WTC11 (cell line): ENCODE measurements at regions not wholly inside any gene's neighbourhood (a gene's known extent, or its start where the extent isn't known, plus 50 kb on each side); places are given as distances from the start of the nearest gene placed in this dataset.
"Not testable (repeated sequence)": the region's sequence is repeated elsewhere in the genome, so short reads cannot be mapped to it uniquely, and the experiment has no call there.

Experiments used
- ATAC-seq: fragments of 200-7000 bp; cut with Tn5 transposase; 2 replicates; pipeline ENCODE4 v1.10.0; 2021; ENCODE audit warnings: mild to moderate bottlenecking, moderate library complexity
- CTCF ChIA-PET: fragments of 300-600 bp; sonication (Branson Sonifier 250); formaldehyde crosslinking; loops from one replicate; lab custom pipeline; 2021; ENCODE audit warnings: antibody characterized with exemption; lab: Charles Lee
- POLR2A ChIA-PET: fragments of 350-600 bp; sonication (Branson Sonifier 250); formaldehyde crosslinking; loops from one replicate; lab custom pipeline; 2021; ENCODE audit warnings: antibody characterized with exemption; lab: Charles Lee
- DNase-seq: peaks from one replicate; pipeline ENCODE4 v3.0.0; 2021; ENCODE audit warnings: low spot score
- H3K27ac Mint-ChIP-seq: 2 replicates; pipeline ENCODE4 v1.8.0; 2021; ENCODE audit warnings: mixed read lengths
- H3K27me3 Mint-ChIP-seq: 2 replicates; pipeline ENCODE4 v1.8.0; 2021; ENCODE audit warnings: low read depth, mild to moderate bottlenecking, moderate library complexity, mixed read lengths
- H3K36me3 Mint-ChIP-seq: 2 replicates; pipeline ENCODE4 v1.8.0; 2021; ENCODE audit warnings: mixed read lengths
- H3K4me1 Mint-ChIP-seq: 2 replicates; pipeline ENCODE4 v1.8.0; 2022; ENCODE audit warnings: mixed read lengths
- H3K4me3 Mint-ChIP-seq: 2 replicates; pipeline ENCODE4 v1.8.0; 2021; ENCODE audit warnings: mild to moderate bottlenecking, moderate library complexity, mixed read lengths
- H3K9me3 Mint-ChIP-seq: 2 replicates; pipeline ENCODE4 v1.8.0; 2021; ENCODE audit warnings: mixed read lengths
- CDX4 ChIP-seq: fragments of 250-450 bp; sonication (Bioruptor Pico); IDR thresholded peaks from 2 replicates; pipeline ENCODE4 v1.9.0; 2021; ENCODE audit warnings: moderate library complexity, mild to moderate bottlenecking, inconsistent platforms, borderline replicate concordance
- ELF4 ChIP-seq: sonication (generic); formaldehyde crosslinking; IDR thresholded peaks from 2 replicates; pipeline ENCODE4 v1.8.1; 2022; ENCODE audit warnings: low read depth, mild to moderate bottlenecking, moderate library complexity, missing genetic modification reagents
- EMX1 ChIP-seq: fragments of 250-450 bp; sonication (Bioruptor Pico); IDR thresholded peaks from 2 replicates; pipeline ENCODE4 v1.8.0; 2021; ENCODE audit warnings: mild to moderate bottlenecking
- HMGA2 ChIP-seq: fragments of 250-450 bp; sonication (Bioruptor Pico); IDR thresholded peaks from 2 replicates; pipeline ENCODE4 v1.4.0; 2021; ENCODE audit warnings: mild to moderate bottlenecking, moderate library complexity
- HMGXB4 ChIP-seq: sonication (generic); formaldehyde crosslinking; IDR thresholded peaks from 2 replicates; pipeline ENCODE4 v1.8.1; 2023; ENCODE audit warnings: mild to moderate bottlenecking, moderate library complexity, missing genetic modification reagents
- IRF1 ChIP-seq: sonication (generic); formaldehyde crosslinking; IDR thresholded peaks from 2 replicates; pipeline ENCODE4 v1.8.0; 2023; ENCODE audit warnings: missing genetic modification reagents
- JUN ChIP-seq: sonication (generic); formaldehyde crosslinking; IDR thresholded peaks from 2 replicates; pipeline ENCODE4 v1.8.0; 2023; ENCODE audit warnings: mild to moderate bottlenecking, missing genetic modification reagents
- MXD4 ChIP-seq: fragments of 250-450 bp; sonication (Bioruptor Pico); IDR thresholded peaks from 2 replicates; pipeline ENCODE4 v1.8.0; 2021; ENCODE audit warnings: mild to moderate bottlenecking, moderate library complexity, borderline replicate concordance
- NR1H2 ChIP-seq: sonication (generic); formaldehyde crosslinking; IDR thresholded peaks from 2 replicates; pipeline ENCODE4 v1.9.0; 2021; ENCODE audit warnings: mild to moderate bottlenecking, moderate library complexity, missing genetic modification reagents
- NR3C1 ChIP-seq: sonication (generic); formaldehyde crosslinking; conservative IDR thresholded peaks from 2 replicates; pipeline ENCODE4 v1.8.1; 2023; ENCODE audit warnings: low read depth, mild to moderate bottlenecking, missing genetic modification reagents
- RELA ChIP-seq: sonication (generic); formaldehyde crosslinking; IDR thresholded peaks from 2 replicates; pipeline ENCODE4 v1.8.1; 2022; ENCODE audit warnings: missing genetic modification reagents, mild to moderate bottlenecking, borderline replicate concordance
- SOX15 ChIP-seq: fragments of 250-450 bp; sonication (Bioruptor Pico); IDR thresholded peaks from 2 replicates; pipeline ENCODE4 v1.9.0; 2021; ENCODE audit warnings: mild to moderate bottlenecking
- ZNF219 ChIP-seq: sonication (generic); formaldehyde crosslinking; IDR thresholded peaks from 2 replicates; pipeline ENCODE4 v1.8.0; 2023; ENCODE audit warnings: missing genetic modification reagents, mild to moderate bottlenecking, borderline replicate concordance
- ZNF423 ChIP-seq: fragments of 250-450 bp; sonication (Bioruptor Pico); IDR thresholded peaks from 2 replicates; pipeline ENCODE4 v2.1.2; 2022; ENCODE audit warnings: mild to moderate bottlenecking, moderate library complexity
- ZNF671 ChIP-seq: fragments of 250-450 bp; sonication (Bioruptor Pico); IDR thresholded peaks from 2 replicates; pipeline ENCODE4 v1.8.0; 2021; ENCODE audit warnings: mild to moderate bottlenecking
- TF ChIP-seq, protein P1 (sequence below): sonication (generic); formaldehyde crosslinking; IDR thresholded peaks from 2 replicates; pipeline ENCODE4 v1.8.0; 2023; ENCODE audit warnings: mild to moderate bottlenecking, missing genetic modification reagents
- TF ChIP-seq, protein P2 (sequence below): sonication (generic); formaldehyde crosslinking; IDR thresholded peaks from 2 replicates; pipeline ENCODE4 v1.8.1; 2023; ENCODE audit warnings: mild to moderate bottlenecking, missing genetic modification reagents, moderate library complexity
- TF ChIP-seq, protein P3 (sequence below): sonication (generic); formaldehyde crosslinking; IDR thresholded peaks from 2 replicates; pipeline ENCODE4 v1.8.1; 2023; ENCODE audit warnings: mild to moderate bottlenecking, missing genetic modification reagents, borderline replicate concordance
- TF ChIP-seq, protein P4 (sequence below): sonication (generic); formaldehyde crosslinking; conservative IDR thresholded peaks from 2 replicates; pipeline ENCODE4 v1.8.1; 2023; ENCODE audit warnings: mild to moderate bottlenecking, low read depth, missing genetic modification reagents, moderate library complexity

DNA sequence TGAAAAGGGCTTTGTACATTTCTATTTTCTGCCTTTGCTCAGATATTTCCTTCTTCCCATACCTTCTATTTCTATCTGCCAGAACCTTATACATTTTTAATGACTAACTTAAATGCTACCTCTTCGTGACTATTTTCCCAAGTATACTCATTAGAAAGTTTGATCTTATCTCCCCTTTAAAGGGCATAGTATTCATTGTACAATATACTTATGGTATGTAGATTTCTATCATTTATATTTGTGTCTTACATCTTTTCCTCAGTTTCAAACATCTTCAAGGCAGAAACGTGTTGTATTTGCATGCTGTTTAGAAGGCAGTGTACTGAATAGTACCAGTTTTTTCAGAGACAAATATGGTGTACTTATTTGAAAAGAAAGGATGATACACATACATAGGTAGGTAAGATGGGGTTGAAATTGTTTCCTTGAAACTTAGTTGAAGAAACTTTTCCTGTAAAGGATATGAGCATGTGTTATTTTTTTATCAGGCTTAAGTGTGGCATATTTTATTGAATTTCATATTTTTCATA is 518.1 kb upstream of the NUDT12 start (continued):
- TF ChIP-seq ZNF671 (CRISPR knock-in tag) (no peak), ELF4 (CRISPR knock-in tag) (no peak), RELA (no peak), ZNF423 (CRISPR knock-in tag) (no peak), NR1H2 (CRISPR knock-in tag) (no peak), IRF1 (CRISPR knock-in tag) (no peak), ZNF219 (CRISPR knock-in tag) (no peak), SOX15 (CRISPR knock-in tag) (no peak)

- peak overlapping the region; percentile 52 for H3K4me3 Mint-ChIP-seq
- H3K36me3 Mint-ChIP-seq: peaks cover 30% of the 10 kb centered on the region
- CTCF ChIA-PET, H3K27me3 Mint-ChIP-seq, H3K27ac Mint-ChIP-seq, H3K9me3 Mint-ChIP-seq, POLR2A ChIA-PET, ATAC-seq: not testable (repeated sequence)
- peak; percentile 23 for DNase-seq
- peaks cover 26% of the 10 kb centered on the region for H3K4me1 Mint-ChIP-seq
Measured at GRCh38 chr5:104079861-104080645, 517.5 kb upstream of the NUDT12 start.

- DNase-seq (no peak), ATAC-seq (no peak)
- no peak overlapping the region for H3K4me3 Mint-ChIP-seq
- no peak overlapping the region for H3K27ac Mint-ChIP-seq
- CTCF ChIA-PET: no interaction called here
- no peaks in the 10 kb centered on the region for H3K27me3 Mint-ChIP-seq
- H3K9me3 Mint-ChIP-seq: no peaks in the 10 kb centered on the region
- peaks cover 24% of the 10 kb centered on the region for H3K36me3 Mint-ChIP-seq
- POLR2A ChIA-PET: no interaction called here
- H3K4me1 Mint-ChIP-seq: peaks cover 43% of the 10 kb centered on the region
- no peak for TF ChIP-seq JUN (CRISPR knock-in tag)
- TF ChIP-seq NR3C1 (CRISPR knock-in tag): no peak
- TF ChIP-seq, protein P1, sequence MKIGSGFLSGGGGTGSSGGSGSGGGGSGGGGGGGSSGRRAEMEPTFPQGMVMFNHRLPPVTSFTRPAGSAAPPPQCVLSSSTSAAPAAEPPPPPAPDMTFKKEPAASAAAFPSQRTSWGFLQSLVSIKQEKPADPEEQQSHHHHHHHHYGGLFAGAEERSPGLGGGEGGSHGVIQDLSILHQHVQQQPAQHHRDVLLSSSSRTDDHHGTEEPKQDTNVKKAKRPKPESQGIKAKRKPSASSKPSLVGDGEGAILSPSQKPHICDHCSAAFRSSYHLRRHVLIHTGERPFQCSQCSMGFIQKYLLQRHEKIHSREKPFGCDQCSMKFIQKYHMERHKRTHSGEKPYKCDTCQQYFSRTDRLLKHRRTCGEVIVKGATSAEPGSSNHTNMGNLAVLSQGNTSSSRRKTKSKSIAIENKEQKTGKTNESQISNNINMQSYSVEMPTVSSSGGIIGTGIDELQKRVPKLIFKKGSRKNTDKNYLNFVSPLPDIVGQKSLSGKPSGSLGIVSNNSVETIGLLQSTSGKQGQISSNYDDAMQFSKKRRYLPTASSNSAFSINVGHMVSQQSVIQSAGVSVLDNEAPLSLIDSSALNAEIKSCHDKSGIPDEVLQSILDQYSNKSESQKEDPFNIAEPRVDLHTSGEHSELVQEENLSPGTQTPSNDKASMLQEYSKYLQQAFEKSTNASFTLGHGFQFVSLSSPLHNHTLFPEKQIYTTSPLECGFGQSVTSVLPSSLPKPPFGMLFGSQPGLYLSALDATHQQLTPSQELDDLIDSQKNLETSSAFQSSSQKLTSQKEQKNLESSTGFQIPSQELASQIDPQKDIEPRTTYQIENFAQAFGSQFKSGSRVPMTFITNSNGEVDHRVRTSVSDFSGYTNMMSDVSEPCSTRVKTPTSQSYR: no peak
- TF ChIP-seq, protein P2, sequence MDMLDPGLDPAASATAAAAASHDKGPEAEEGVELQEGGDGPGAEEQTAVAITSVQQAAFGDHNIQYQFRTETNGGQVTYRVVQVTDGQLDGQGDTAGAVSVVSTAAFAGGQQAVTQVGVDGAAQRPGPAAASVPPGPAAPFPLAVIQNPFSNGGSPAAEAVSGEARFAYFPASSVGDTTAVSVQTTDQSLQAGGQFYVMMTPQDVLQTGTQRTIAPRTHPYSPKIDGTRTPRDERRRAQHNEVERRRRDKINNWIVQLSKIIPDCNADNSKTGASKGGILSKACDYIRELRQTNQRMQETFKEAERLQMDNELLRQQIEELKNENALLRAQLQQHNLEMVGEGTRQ (CRISPR knock-in tag): no peak
- no peak for TF ChIP-seq HMGA2 (CRISPR knock-in tag)
- TF ChIP-seq CDX4 (CRISPR knock-in tag): no peak
- no peak for TF ChIP-seq MXD4 (CRISPR knock-in tag)
- TF ChIP-seq HMGXB4 (CRISPR knock-in tag): no peak
- TF ChIP-seq EMX1 (CRISPR knock-in tag): no peak
- TF ChIP-seq, protein P3, sequence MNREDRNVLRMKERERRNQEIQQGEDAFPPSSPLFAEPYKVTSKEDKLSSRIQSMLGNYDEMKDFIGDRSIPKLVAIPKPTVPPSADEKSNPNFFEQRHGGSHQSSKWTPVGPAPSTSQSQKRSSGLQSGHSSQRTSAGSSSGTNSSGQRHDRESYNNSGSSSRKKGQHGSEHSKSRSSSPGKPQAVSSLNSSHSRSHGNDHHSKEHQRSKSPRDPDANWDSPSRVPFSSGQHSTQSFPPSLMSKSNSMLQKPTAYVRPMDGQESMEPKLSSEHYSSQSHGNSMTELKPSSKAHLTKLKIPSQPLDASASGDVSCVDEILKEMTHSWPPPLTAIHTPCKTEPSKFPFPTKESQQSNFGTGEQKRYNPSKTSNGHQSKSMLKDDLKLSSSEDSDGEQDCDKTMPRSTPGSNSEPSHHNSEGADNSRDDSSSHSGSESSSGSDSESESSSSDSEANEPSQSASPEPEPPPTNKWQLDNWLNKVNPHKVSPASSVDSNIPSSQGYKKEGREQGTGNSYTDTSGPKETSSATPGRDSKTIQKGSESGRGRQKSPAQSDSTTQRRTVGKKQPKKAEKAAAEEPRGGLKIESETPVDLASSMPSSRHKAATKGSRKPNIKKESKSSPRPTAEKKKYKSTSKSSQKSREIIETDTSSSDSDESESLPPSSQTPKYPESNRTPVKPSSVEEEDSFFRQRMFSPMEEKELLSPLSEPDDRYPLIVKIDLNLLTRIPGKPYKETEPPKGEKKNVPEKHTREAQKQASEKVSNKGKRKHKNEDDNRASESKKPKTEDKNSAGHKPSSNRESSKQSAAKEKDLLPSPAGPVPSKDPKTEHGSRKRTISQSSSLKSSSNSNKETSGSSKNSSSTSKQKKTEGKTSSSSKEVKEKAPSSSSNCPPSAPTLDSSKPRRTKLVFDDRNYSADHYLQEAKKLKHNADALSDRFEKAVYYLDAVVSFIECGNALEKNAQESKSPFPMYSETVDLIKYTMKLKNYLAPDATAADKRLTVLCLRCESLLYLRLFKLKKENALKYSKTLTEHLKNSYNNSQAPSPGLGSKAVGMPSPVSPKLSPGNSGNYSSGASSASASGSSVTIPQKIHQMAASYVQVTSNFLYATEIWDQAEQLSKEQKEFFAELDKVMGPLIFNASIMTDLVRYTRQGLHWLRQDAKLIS (CRISPR knock-in tag): no peak
- TF ChIP-seq, protein P4, sequence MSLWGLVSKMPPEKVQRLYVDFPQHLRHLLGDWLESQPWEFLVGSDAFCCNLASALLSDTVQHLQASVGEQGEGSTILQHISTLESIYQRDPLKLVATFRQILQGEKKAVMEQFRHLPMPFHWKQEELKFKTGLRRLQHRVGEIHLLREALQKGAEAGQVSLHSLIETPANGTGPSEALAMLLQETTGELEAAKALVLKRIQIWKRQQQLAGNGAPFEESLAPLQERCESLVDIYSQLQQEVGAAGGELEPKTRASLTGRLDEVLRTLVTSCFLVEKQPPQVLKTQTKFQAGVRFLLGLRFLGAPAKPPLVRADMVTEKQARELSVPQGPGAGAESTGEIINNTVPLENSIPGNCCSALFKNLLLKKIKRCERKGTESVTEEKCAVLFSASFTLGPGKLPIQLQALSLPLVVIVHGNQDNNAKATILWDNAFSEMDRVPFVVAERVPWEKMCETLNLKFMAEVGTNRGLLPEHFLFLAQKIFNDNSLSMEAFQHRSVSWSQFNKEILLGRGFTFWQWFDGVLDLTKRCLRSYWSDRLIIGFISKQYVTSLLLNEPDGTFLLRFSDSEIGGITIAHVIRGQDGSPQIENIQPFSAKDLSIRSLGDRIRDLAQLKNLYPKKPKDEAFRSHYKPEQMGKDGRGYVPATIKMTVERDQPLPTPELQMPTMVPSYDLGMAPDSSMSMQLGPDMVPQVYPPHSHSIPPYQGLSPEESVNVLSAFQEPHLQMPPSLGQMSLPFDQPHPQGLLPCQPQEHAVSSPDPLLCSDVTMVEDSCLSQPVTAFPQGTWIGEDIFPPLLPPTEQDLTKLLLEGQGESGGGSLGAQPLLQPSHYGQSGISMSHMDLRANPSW (CRISPR knock-in tag): no peak
Measured at GRCh38 chr5:104071887-104072286, 509.3 kb upstream of the NUDT12 start.
